ENCODE measurements at regions not wholly inside any gene's neighbourhood (a gene's known extent, or its start where the extent isn't known, plus 50 kb on each side); places are given as distances from the start of the nearest gene placed in this dataset.
"Not testable (repeated sequence)": the region's sequence is repeated elsewhere in the genome, so short reads cannot be mapped to it uniquely, and the experiment has no call there.

GRCh38 chr2:89000235-89000634 is 308.8 kb downstream of the RPIA start:
- H3K4me3 ChIP-seq (ENCODE audit: low read length) = no peak overlapping the region
- TF ChIP-seq ZNF274 (IDR thresholded peaks at IDR 0.05; ENCODE audit: low read depth, low read length) = no peak

GRCh38 chr2:89004238-89004637 is 312.8 kb downstream of the RPIA start:
- not testable (repeated sequence) for H3K4me3 ChIP-seq (ENCODE audit: low read length)

- H3K4me3 ChIP-seq (ENCODE audit: low read length) = not testable (repeated sequence)
These were observed 329.1 kb downstream of the RPIA start for GRCh38 chr2:89020566-89020965.

GRCh38 chr2:89026296-89026695 is 334.8 kb downstream of the RPIA start:
- H3K4me3 ChIP-seq (ENCODE audit: low read length) = not testable (repeated sequence)

GRCh38 chr2:89027115-89027514 is 335.6 kb downstream of the RPIA start:
- not testable (repeated sequence) for H3K4me3 ChIP-seq (ENCODE audit: low read length)

GRCh38 chr2:89027536-89027935 is 336.1 kb downstream of the RPIA start:
- not testable (repeated sequence) for H3K4me3 ChIP-seq (ENCODE audit: low read length)

GRCh38 chr2:89029257-89029656 is 337.8 kb downstream of the RPIA start:
- not testable (repeated sequence) for H3K4me3 ChIP-seq (ENCODE audit: low read length)

- H3K4me3 ChIP-seq (ENCODE audit: low read length) = not testable (repeated sequence)
These were observed 356.9 kb downstream of the RPIA start for GRCh38 chr2:89048138-89049066.

GRCh38 chr2:89058616-89059015 is 367.1 kb downstream of the RPIA start:
- not testable (repeated sequence) for H3K4me3 ChIP-seq (ENCODE audit: low read length)

- not testable (repeated sequence) for H3K4me3 ChIP-seq (ENCODE audit: low read length)
These were observed 369.7 kb downstream of the RPIA start for GRCh38 chr2:89061174-89061573.

GRCh38 chr2:89076771-89077170 is 385.3 kb downstream of the RPIA start:
- H3K4me3 ChIP-seq (ENCODE audit: low read length) = not testable (repeated sequence)

- not testable (repeated sequence) for H3K4me3 ChIP-seq (ENCODE audit: low read length)
These were observed 401.4 kb downstream of the RPIA start for GRCh38 chr2:89092911-89093310.

- not testable (repeated sequence) for H3K4me3 ChIP-seq (ENCODE audit: low read length)
These were observed 403.6 kb downstream of the RPIA start for GRCh38 chr2:89095060-89095459.

GRCh38 chr2:89102587-89102986 is 411.1 kb downstream of the RPIA start:
- H3K4me3 ChIP-seq (ENCODE audit: low read length) = not testable (repeated sequence)

- not testable (repeated sequence) for H3K4me3 ChIP-seq (ENCODE audit: low read length)
These were observed 415.0 kb downstream of the RPIA start for GRCh38 chr2:89106369-89107019.

GRCh38 chr2:89112434-89112833 is 421.0 kb downstream of the RPIA start:
- not testable (repeated sequence) for H3K4me3 ChIP-seq (ENCODE audit: low read length)

GRCh38 chr2:89113286-89113685 is 421.8 kb downstream of the RPIA start:
- H3K4me3 ChIP-seq (ENCODE audit: low read length) = not testable (repeated sequence)

GRCh38 chr2:89129440-89129839 is 438.0 kb downstream of the RPIA start:
- H3K4me3 ChIP-seq (ENCODE audit: low read length) = not testable (repeated sequence)

GRCh38 chr2:89130665-89131308 is 439.3 kb downstream of the RPIA start:
- not testable (repeated sequence) for H3K4me3 ChIP-seq (ENCODE audit: low read length)

GRCh38 chr2:89142959-89143358 is 451.5 kb downstream of the RPIA start:
- not testable (repeated sequence) for H3K4me3 ChIP-seq (ENCODE audit: low read length)

- not testable (repeated sequence) for H3K4me3 ChIP-seq (ENCODE audit: low read length)
These were observed 453.9 kb downstream of the RPIA start for GRCh38 chr2:89145342-89145741.

GRCh38 chr2:89148256-89148655 is 456.8 kb downstream of the RPIA start:
- not testable (repeated sequence) for H3K4me3 ChIP-seq (ENCODE audit: low read length)
